ENCODE measurements at regions not wholly inside any gene's neighbourhood (a gene's known extent, or its start where the extent isn't known, plus 50 kb on each side); places are given as distances from the start of the nearest gene placed in this dataset.

DNA sequence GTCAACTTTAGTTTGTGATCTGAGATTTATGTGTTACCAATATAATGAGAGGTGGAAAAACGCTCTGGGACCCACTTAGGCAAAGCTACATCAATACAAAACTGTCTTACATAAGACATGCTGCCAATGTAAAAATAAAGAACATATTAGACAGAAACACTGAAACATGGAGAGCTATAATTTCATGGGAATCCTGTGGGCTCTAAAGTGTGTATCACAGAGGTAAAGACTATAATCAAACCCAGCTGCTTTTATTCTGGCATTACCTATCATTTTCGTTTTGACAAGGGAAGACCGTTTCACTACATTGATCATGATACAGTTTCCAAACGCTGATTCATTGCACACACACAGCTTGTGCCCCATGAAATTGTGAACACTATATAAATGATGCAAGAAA is 400.5 kb upstream of the TUSC1 start:
- DNase-seq (ENCODE audit: low read depth in 3 of 3, low spot score in 1 of 3), result no peak

DNA sequence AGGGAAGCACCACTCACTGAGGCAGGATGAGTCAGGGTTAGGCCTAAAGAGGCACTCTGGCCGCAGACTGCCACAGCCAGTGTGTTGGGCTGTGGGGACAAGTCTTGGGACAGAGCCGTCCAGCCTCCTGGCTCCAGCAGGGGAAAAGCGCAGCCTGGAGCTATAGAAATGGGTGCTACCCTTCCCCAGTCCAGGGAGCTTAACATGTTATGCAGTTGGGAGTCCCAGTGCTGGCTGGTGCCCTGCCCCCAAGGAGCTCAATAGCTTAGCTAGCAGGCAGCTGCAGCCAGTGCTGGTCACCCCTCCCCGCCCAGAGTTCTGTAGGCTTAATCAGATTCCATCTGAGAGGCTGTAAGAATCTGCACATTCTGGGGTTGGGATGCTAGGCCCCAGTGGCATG is 399.6 kb upstream of the TUSC1 start:
- DNase-seq (ENCODE audit: low read depth in 3 of 3, low spot score in 1 of 3), result no peak

DNA sequence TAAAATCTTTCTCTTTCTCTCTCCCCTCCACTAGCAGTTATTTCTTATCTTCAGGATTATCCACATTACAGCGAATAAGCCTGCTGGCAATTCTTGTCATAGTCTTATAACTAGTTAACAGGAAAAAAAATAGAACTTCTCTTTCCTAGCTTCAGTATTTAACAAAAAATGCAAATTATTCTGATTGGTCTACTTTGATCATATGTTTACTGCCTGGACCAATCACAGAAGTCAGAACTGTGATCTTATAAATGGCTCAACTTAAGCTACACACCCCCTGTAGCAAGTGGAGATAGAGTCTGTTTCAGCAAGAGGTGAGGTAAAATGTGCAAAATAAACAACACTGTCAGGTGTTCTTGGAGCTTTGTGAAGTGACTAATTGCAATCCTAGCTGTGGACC is 389.4 kb upstream of the TUSC1 start:
- no peak for DNase-seq (ENCODE audit: low read depth in 3 of 3, low spot score in 1 of 3)

DNA sequence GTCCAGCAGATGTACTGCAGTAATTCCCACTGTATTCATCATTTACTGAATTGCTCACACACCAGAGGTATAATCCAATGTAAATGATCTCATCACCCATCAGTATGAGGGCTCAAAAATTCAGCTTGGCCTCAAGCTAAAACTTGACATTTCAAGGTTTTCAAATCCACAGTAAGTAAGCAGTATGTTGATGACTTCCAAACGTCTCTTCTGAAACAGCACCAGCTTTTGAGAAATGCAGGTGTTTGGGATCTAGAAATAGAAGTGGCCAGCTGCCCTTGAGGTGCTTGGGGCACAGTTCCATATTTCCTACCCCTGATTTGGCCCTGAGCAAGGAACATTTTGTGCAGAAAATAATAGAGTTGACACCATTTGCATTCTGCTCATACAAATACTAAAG is 388.0 kb upstream of the TUSC1 start:
- no peak for DNase-seq (ENCODE audit: low read depth in 3 of 3, low spot score in 1 of 3)

DNA sequence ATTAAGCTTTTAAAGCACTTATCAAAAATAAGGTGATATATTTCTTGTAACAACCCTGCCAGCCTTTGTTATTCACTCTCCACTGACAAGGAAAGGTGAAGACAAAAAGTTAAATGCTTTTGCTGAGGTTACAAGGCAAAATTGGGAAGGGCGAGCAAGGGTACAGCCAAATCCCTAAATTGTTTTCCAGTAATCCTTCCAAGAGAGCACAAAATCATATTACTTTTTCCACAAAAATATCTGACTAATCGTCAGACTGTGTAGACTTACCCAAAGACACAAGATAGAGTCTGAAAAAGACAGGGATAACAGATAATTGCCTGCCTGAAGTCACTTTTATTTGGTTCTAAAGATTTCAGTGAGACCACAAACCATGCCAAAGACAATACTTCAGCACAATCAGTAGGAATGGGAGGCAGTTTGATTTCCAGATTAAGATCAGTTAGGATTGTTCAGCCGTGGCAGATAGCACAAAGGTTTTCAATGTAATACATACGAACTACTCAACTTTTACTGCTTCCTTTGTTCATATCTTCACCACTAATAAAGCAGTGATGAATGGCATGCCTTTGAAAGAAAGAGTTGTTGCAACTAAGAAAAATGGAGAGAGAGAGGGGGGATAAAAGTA is 383.8 kb upstream of the TUSC1 start:
- no peak for DNase-seq (ENCODE audit: low read depth in 3 of 3, low spot score in 1 of 3)

DNA sequence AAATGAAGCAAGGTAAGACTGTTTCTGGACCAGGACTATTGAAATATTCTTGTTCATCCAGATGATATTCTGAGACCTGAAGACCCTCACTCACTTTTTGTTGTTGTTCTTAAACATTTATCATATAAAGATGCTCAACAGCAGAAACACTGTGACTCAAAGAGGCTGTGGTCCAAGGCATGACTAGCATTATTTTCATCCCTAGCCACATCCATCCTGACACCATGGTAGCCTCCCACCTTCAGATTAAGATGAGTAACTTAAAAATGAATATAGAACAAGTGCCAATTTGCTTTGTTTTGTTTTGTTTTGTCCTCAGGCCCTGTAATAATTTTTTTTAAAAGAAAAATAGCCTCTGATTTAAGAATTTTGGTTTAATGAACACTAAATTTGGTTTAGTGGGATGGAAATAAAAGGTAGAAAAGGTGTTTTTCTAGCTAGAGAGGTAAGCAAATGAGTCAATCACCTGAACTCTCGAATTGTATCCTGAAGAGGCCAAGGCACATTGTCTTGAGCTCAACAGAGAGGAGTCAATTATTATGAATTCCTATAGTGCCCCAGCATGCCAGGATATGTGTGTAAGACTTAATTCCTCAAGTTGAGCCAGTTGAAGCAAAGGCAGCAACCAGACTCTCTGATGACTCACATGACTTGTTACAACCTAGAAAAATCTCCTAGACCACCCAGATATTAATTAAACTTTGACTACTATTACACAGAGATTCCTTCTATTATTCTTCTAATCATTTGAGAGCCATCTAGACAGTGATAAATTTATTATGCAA is 380.1 kb upstream of the TUSC1 start:
- DNase-seq (ENCODE audit: low read depth in 3 of 3, low spot score in 1 of 3), result no peak

DNA sequence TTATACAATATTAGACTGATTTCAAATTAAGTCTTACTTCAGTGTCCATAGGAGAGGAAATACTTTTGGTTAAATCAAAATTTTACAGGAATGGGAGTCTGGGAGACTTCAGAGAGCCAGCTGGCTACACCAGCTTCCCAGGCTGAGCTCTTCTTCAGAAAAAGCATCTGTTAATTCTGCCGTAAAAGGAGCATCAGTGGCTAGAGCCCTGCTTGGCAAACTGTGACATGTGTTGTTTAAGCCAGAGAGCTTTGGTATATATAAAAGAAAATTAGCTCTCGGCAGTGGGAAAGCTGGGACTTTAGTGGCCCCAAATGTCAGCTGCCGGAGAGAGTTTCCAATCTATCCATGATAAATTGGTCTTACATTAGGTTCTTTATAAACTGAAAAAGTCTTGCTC is 378.8 kb upstream of the TUSC1 start:
- DNase-seq (ENCODE audit: low read depth in 3 of 3, low spot score in 1 of 3), result no peak

DNA sequence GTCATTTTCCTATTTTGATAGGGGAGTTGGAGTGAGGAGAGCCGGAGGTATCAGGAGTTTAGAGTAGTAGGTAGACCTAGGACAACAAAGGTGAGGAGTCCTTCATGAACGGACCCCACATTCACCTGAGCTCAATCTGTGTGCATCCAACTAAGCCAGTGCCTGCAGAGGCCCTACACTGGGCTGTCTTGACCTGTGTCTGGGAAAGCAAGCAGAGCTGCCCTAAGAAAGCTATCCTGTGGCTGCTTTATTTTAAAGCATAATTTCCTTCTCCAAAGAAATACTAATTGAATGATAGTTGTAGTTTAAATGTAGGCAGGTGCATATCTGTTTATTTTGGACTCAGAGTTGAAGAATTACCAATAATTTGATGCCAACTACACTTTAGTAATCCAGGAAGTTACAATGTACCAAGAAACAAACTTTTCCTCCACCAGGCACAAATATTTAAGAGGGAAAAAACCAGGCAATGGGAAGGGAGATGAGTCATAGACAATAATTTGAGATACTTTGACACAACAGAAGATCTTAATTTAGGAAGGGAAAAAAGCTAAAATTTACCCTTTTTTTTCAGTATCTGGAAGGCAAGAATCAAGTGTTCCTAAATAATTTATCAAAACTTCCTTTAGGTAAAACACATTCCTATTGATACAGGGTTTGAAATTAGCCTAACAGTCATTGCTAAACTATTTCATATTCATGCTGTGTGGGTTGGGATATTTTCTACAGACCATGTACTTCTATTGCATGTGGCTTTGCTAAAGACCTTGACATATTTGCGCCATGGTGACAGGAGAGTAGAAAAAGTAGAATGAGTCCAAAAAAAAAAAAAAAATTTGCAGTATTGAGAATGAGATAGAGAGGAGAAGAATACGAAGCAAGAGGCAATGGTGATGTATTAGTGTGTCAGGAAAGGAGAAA is 376.6 kb upstream of the TUSC1 start:
- no peak for DNase-seq (ENCODE audit: low read depth in 3 of 3, low spot score in 1 of 3)

DNA sequence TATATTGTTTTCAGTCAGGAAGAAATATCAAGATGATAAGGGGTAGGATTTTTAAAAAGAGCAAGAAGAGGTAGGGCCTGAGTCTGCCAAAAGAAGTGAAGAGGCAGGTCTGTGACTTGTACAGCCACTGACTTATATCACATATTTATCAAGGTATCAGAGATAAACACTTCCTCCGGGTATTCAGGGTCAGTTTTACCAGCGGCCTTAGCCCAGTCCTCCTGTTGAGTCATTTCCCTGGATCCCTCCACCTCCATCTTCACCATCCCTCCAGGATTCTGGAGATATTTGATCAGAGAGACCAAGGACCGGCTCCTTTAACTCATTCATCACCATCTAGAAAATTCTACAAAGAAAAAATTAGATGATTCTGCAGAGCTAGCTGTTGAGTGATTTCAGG is 375.7 kb upstream of the TUSC1 start:
- no peak for DNase-seq (ENCODE audit: low read depth in 3 of 3, low spot score in 1 of 3)

DNA sequence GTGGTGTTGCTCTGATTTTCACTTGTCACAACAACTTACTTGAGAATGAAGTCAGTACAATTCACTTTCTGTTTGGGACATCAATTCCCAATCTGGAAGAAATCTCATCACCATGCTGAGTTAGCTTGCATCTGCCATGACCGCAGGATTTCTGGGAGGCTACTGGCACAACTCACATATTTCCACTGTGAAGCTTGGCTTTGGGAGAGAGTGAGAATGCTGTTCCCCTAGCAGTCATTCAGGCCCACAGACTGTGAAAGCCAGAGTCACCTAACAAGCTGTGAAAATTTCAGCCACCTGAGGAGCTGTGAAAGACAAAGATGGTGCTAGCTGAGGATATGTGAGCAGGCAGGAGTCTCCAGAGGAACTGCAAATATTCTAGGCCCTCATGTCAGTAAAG is 365.2 kb upstream of the TUSC1 start:
- no peak for DNase-seq (ENCODE audit: low read depth in 3 of 3, low spot score in 1 of 3)

DNA sequence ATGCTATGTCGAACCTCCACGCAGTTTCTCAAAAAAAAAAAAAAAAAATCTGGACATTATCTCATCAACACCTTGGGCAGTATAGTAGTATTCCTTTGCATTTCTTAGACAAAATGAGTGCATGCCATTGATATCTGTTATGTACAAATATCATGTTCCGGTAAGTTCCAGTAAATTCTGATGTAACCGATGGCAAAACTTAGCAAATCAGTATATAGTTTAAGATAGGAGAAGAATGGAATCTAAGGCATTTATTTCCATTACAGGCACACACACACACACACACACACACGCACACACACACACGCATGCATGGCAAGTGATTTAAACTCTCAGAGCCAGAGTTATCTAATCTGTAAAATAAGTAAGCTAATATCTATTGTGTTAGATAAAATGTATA is 356.5 kb upstream of the TUSC1 start:
- DNase-seq (ENCODE audit: low read depth in 3 of 3, low spot score in 1 of 3), result no peak

DNA sequence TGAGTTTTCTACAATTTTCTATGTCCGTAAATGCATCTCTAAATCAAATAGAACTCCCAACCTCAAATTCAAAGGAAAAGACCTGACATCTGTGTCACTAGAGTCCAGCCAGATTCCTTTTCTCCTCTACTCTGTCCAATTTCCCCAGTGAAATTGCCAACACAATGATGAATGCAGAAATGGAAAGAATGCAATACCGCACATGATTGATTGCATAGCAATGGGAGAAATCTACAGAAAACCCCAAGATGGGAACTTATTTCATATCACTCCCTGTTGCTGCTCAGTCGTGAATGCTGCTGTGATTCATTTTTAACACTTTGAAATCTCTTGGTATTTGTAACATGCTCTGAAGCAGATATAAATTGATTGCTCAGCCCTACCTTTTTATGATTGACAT is 355.1 kb upstream of the TUSC1 start:
- no peak for DNase-seq (ENCODE audit: low read depth in 3 of 3, low spot score in 1 of 3)

DNA sequence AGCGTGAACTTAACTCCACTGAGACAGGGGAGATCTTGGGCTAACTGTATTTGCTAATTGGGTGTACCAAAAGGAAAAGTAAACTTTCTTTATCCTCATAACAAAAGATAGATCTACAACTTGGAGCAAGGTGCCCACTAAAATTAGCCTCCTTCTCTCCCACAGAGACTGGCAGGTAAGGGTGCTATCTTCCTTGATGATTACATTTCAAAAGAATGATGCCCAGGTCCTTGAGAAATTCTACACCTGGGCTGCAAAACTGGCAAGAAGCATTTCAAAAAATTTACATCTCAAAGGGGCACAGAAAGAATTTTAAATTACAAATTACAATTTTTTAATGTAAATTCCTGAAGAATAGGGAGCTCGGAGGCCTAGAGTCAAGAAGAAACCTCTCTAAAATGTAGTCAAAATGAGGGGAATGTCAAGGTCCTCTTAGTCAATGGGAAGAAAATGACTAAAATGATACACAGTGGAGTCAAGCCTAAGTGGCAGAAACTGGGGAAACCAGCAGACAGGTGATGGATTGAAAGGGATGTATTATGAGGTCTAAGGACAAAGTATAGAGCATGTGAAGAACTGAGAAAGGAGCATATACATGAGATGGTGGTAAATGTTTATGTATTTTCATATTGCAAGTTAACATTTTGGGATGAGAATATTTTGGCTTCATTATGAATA is 348.3 kb upstream of the TUSC1 start:
- no peak for DNase-seq (ENCODE audit: low read depth in 3 of 3, low spot score in 1 of 3)

DNA sequence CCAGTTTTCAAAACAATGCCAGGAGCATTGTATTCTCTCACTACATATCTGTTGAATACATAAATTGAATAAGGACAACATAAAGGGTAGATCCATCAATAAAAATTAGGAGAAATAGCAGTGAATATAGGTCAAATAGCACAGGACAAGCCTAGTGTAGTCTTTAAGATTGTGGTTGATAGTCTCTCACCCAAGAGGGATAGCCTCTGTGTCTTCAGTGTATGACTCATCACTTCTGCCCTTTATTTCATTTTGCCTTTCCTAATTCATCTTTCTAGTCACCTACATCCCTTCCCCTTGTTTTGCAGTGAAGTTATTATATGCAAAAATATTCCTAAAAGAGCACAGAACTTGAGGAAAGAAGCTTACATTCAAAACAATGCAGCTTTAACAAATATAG is 335.0 kb upstream of the TUSC1 start:
- no peak for DNase-seq (ENCODE audit: low read depth in 3 of 3, low spot score in 1 of 3)

DNA sequence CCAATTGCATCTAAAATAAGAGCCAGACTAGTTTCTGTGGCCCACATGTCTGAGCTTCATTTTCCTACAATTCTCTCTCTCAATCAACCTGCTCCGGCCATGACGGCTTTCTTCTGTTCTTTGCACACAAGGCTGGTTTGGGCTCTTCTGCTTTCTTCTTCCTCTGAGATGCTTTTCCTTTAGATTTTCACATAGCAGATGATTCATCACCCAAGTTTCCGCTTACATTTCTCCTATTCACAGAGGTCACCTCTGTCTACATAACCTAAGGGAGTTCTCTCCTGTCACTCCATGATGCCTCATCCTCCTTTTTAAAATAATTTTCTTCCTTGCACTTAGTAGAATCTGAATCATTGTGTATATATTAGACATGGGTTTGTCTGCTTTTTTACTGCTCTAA is 334.6 kb upstream of the TUSC1 start:
- no peak for DNase-seq (ENCODE audit: low read depth in 3 of 3, low spot score in 1 of 3)

DNA sequence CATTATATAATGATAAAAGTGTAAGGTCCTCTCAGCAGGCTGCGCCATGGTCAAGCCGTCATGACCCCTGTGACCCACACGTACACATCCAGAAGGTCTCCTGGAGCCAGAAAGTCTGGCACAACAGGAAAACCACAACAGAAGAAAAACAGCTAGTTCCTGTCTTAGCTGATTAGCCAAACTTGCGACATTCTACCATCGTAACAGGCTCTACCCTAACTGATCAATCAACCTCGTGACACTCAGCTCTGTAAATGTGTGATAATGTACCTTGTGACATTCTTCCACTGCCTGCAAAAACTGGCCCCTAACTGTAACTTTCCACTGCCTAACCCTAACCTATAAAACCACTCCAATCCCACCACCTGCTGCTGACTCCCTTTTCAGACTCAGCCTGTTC is 316.4 kb upstream of the TUSC1 start:
- no peak for DNase-seq (ENCODE audit: low read depth in 3 of 3, low spot score in 1 of 3)

DNA sequence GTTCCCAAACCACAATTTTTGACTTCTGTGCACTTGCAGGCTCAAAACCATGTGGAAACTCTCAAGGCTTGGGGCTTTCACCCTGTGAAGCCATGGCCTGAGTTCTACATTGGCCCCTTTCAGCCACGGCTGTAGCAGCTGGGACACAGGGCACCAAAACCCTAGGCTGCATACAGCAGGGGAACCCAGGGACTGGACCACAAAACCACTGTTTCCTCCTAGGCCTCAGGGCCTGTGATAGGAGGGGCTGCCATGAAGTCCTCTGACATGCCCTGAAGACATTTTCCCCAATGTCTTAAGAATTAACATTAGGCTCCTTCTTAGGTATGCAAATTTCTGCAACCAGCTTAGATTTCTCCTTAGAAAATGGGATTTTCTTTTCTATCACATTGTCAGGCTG is 312.1 kb upstream of the TUSC1 start:
- no peak for DNase-seq (ENCODE audit: low read depth in 3 of 3, low spot score in 1 of 3)

DNA sequence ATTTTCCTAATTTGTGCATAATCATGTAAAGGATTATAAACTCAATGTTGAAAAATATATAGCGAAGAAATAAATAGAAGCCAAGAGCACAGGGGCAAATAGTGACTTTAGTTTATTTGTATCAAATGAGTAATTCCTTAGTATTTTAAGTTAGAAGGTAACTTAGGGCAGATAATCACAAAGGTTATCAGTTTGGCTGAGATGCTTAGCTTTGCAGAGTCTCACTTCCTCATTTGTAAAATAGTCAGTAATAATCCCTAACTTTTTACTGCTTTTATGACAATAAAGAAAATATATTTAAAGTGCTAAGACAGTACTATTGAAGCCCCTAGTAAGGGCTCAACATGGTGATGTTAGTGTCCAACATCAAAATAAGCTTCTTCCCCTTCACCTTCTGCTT is 297.4 kb upstream of the TUSC1 start:
- DNase-seq (ENCODE audit: low read depth in 3 of 3, low spot score in 1 of 3), result no peak

DNA sequence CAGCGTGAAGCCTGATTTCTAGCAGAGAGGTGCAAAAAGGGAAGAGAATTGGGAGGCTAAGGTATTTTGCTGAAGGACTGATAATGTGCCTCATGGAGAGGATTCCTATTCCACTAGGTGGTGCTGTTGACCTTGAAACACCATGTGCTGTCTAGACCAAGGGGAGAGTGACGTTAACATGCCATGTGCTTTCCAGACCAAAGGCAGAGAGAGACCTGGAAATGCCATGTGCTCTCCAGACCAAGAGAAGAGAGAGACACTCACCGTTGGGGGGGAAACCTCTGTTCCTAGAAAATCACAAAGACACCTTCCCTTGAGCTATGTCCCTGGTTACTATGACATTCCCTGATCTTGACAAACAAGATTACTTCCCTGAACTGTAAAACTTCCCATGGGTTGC is 286.0 kb upstream of the TUSC1 start:
- DNase-seq (ENCODE audit: low read depth in 3 of 3, low spot score in 1 of 3), result no peak

DNA sequence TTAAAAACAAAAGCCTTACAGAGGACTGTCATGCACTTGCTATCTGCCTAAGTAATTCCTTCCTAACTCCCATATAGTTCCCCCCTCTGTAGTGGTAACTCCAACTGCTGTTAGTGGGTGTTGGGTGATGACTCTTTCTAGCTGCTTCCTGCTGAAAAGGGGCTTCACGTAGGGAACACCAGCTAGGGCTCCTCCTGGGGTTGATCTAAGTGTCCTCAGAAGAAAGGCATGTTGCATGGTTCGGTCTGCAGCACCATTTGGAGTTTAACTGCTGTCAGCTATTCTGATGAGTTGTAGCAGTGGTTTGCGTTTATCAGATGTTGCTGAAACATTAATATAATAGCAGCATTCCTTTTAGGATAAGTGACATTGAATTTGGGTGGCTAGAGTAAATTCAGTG is 281.9 kb upstream of the TUSC1 start:
- DNase-seq (ENCODE audit: low read depth in 3 of 3, low spot score in 1 of 3), result no peak

DNA sequence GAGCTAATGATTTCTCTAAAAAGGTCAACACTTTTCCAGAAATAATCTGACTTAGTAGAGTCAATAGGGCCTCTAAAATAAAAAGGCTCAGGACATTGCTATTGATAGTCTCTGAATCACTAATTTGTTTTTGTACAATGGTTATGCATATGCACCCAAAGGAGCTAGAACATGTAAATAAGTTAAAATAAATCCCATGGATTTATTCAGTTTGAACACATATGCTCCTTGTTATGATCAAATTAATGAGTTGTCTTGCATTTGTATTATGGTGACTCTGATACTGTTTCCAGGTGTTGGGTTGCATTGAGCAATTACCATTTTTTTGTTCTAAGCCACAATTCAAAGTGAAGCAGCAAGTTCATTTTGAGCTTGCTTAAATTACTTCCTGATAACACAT is 276.0 kb upstream of the TUSC1 start:
- DNase-seq (ENCODE audit: low read depth in 3 of 3, low spot score in 1 of 3), result no peak

DNA sequence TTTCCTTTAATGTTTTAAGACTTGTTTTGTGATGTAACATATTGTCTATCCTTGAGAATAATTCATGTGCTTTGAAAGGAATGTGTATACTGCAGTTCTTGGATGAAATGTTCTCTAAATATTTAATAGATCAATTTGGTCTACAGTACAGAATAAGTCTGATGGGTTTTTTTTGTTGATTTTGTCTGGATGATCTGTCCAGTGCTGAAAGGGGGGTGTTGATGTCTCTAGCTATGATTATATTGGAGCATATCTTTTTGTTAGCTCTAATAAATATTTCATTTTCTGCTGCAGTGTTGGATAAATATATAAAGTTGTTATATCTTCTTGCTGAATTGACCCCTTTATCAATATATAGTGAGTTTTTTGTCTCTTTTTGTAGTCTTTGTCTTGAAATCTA is 269.9 kb upstream of the TUSC1 start:
- DNase-seq (ENCODE audit: low read depth in 3 of 3, low spot score in 1 of 3), result no peak
